ENCODE measurements at regions not wholly inside any gene's neighbourhood (a gene's known extent, or its start where the extent isn't known, plus 50 kb on each side); places are given as distances from the start of the nearest gene placed in this dataset.

DNA sequence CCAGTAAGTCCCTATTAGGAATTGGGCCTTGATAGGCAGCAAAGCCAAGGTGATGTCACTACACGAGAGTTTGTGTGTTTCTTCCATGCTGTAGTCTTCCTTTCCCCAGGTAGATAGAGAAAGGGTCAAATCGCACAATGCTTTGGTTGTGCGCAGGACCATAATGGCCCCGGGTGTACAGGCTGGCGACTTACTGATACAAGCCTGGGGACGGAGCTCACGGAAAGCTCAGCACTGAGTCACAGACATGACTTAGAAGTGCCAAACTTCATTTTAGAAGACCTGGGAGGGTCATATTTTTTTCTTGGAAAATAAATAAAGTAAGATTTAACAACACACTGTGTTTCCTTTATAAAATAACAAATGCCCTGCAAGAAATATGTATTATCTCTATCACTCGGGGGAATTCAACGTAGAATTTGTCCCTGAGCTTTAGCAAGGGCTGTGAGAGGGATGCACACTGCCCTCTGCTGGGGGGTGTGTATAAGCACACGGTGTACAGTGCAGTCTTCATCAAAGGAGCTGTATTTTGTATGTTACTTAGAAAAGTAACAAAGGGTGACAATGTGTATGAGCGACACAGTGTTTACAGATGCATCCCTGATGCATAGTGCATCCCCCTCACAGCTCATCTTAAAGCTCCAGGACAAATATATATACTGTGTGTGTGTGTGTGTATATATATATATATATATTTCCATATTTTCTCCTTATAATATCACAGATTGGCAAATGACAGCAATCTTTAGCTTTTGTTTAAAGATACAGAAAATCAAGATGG, 254.5 kb upstream of the VEGFC start:
- intact Hi-C loops (cut with micrococcal nuclease) = loop anchor here (1.0 kb wide), 2 partner anchors 257 to 670 kb away; no protein-coding TSS in a partner anchor

GRCh38 chr4:177047851-177048174, 255.1 kb upstream of the VEGFC start:
- intact Hi-C loops (cut with micrococcal nuclease) = loop anchor here (1.0 kb wide), 2 partner anchors 258 to 671 kb away; no protein-coding TSS in a partner anchor

DNA sequence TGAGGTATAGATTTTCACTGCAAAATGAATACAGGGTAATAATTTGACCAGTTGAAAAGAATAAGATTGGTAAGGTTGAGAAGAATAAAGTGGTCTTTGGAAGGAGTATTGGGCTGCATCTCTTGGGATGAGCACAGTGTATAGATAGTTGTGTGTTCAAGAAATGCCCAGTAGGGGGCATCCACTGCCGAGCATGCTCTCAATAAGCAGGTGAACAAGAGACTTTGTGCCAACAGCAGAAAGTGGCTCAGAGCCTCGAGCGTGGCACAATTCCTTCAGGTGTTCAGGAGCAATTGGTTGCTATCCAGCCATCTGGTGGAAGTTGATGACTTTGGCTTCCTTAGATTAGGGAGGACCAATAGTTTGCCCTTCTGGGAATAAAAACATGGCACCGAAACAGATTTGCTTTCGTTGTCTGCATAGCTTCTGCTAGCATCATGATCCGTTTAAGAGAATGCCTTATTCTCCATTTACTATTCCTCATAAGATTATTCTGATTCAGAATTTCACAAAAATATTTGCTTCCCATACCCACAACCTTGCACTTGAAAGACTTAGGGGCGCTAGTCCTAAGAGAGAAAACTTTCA, 258.1 kb upstream of the NEIL3 start:
- intact Hi-C loops (cut with micrococcal nuclease) = loop anchor here (2.0 to 5.0 kb wide), 3 partner anchors 201 to 495 kb away; no protein-coding TSS in a partner anchor

GRCh38 chr4:177052211-177052934, 257.3 kb upstream of the NEIL3 start:
- intact Hi-C loops (cut with micrococcal nuclease) = loop anchor here (2.0 to 5.0 kb wide), 2 partner anchors 200 to 286 kb away; no protein-coding TSS in a partner anchor

DNA sequence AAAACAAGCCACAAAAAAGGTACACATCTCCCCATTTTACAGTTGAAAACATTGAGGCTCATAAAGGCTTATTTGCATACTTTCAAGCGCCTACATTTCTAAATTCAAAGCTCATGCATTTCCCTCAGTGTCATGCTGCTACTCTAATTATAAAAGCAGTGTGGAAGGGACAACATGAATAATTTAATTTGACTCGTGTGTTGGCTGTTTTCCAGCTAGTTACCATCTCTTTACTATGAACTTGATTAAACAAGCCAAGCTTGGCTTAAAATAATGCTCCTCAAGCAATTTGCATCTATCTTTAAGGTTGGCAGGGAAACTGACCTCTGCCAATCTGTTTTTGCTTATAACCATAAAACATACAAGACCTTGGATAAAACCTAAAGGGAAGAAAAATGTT, 252.5 kb upstream of the NEIL3 start:
- intact Hi-C loops (cut with micrococcal nuclease) = no loop called here

DNA sequence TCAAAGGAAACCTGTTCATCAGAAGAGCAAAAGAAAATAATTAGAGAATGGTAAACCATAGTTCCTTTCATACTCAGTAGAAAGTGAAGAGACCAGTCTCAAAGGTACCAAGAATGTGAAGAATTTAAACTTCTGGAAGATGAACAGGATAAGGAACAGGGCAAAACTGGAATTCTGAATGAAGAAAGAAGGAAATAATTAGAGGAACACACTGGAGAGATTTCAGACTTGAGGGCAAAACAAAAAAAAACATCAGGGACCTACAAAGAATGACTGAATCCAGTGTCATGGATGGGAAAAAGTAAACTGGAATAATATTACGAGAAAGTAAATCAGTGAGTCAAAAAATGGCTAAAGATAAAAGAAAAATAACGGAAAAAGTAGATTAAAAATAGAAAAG, 245.6 kb upstream of the NEIL3 start:
- intact Hi-C loops (cut with micrococcal nuclease) = no loop called here

- intact Hi-C loops (cut with micrococcal nuclease) = no loop called here
Measured at GRCh38 chr4:177064729-177065394, 244.8 kb upstream of the NEIL3 start.

DNA sequence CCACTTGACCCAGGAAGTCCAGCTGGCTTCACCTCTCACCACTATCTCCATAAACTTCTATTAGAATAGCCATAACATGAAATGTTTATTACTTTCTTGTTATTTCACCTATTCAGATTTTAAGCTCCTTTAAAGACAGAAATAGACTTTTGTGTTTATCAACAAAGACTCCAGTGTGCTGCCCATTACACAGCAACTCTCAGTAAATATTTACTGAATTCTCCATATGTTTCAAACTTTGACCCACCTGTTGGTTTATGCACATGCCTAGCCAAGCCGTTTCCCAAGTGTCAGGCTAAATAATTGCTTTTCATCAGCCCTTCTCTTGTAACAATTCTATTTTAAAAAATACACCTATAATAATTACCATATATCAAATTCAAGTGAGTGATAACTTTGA, 242.9 kb upstream of the NEIL3 start:
- intact Hi-C loops (cut with micrococcal nuclease) = no loop called here

GRCh38 chr4:177070533-177071058, 239.1 kb upstream of the NEIL3 start:
- intact Hi-C loops (cut with micrococcal nuclease) = no loop called here

DNA sequence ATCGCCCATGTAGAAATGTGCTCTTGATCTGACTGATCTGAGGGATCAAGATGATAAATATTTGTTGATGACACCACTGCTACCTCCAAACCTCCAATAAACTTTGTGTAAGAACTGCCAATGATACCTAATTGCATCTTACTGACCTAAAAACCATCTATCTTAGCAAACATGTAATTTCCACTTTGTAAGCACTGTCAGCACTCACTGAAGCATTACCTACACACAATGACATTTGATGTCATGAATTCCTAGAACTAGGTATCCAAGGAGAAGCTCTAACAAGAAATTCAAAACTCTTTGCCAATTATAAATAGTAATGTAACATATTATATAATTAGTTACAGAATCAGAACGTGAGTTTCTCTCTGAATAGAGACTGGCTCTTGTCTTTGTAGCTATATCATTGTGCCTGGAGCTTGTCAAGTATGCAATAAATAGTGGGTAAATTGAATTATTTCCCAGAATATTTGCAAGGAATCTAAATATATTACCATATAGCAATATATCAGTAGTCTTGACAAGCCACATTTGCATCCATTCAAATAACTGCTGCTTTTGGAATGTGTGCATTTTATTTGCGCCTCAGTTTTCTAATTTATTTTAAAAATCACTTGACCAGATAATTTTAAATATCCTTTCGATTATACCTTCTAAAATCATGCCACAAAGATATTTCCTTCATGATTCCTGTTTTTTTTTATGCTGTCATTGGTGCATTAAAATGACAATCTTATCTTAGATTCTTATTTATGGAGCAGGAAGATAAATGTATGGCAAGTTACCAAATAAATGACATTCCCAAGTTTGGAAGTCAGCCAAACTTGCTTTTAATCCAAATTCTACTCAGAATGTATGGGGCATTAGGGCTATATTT, 232.3 kb upstream of the NEIL3 start:
- intact Hi-C loops (cut with micrococcal nuclease) = no loop called here

DNA sequence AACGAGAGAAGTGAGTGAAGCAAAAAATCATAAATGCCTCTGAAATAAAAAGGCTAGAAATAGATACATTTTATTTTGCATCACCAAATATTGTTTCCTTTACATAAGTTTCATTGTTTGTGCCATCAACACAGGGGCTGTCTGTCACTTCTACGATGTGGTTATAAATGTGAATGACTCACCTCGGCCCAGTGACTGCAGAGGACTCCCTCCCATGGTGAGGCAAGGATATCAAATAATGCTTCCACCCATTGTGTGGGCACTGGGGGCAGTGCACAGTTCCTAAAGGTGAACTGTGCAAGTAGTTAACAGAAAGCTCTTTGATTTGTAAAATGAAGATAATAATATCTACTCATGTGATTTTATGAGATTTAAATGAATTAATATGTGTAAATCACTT, 230.3 kb upstream of the NEIL3 start:
- intact Hi-C loops (cut with micrococcal nuclease) = no loop called here

DNA sequence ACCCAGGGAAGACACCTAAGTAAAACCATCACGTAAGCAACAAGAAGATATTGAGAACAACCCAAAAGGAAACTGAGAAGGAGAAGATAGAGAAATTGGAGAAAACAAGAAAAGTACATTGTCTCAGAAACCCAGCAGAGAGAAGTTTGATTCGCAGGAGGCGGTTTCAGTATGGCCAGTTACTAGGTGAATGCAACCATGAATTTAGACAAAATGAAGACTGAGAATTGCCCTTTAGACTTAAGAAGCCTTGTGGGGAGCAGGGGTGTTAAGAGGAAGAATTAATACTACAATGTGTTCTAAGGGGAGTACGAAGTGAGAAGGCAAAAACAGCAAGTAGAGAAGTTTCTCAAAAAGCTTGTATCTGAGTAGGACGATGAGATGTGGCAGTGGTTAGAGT, 229.3 kb upstream of the NEIL3 start:
- intact Hi-C loops (cut with micrococcal nuclease) = no loop called here

GRCh38 chr4:177087060-177087459, 222.6 kb upstream of the NEIL3 start:
- intact Hi-C loops (cut with micrococcal nuclease) = no loop called here

GRCh38 chr4:177087499-177087898, 222.2 kb upstream of the NEIL3 start:
- intact Hi-C loops (cut with micrococcal nuclease) = no loop called here

- intact Hi-C loops (cut with micrococcal nuclease) = no loop called here
Measured at GRCh38 chr4:177091515-177091914, 218.2 kb upstream of the NEIL3 start.

DNA sequence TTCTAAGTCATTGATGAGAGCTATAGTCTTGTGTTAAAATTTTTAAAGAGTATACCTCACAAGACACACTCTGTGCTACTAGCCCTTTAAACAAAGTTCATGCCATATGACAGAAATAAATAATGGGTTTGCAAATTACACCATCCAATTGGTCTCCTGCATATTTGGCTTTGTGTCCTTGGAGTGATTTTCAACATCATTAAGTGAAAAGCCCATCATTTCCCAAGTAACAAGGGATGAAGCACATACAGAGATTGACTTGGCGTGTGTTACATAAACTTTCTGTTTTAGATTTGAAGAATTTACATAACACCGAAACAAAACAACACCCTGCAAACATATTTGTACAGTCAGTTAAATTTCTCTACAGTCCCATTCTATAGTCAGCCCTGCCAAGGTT, 216.9 kb upstream of the NEIL3 start:
- intact Hi-C loops (cut with micrococcal nuclease) = no loop called here

DNA sequence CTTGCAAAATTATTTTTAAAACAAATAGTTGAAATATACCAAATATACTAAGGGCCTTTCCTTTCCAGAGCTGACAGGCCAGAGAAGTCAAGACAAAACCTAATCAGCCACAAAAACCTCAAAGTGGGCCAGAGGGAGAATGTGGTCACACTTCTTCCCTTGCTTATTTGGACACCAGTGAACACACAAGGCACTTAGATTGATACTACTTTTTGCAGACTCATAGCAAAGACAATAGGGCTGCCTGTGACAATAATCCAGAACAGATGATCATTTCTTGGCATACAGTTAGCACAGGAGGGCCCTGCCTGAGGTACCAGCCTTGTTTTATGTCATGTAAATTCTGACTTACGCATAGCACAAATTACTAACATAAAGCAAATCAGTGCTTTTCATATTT, 215.7 kb upstream of the NEIL3 start:
- intact Hi-C loops (cut with micrococcal nuclease) = no loop called here

DNA sequence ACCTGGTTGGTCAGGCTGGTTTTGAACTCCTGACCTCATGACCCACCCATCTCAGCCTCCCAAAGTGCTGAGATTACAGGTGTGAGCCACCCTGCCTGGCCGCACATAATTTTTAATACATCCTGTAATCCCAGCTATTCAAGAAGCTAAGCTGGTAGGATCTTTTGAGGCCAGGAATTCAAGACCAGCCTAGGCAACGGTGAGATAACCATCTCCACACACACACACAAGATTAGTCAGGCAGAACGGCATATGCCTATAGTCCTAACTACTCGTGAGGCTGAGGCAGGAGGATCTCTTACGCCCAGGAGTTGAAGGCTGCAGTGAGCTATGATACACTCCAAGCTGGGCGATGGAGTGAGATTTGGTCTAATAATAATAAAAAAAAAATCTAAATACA, 212.4 kb upstream of the NEIL3 start:
- intact Hi-C loops (cut with micrococcal nuclease) = no loop called here

DNA sequence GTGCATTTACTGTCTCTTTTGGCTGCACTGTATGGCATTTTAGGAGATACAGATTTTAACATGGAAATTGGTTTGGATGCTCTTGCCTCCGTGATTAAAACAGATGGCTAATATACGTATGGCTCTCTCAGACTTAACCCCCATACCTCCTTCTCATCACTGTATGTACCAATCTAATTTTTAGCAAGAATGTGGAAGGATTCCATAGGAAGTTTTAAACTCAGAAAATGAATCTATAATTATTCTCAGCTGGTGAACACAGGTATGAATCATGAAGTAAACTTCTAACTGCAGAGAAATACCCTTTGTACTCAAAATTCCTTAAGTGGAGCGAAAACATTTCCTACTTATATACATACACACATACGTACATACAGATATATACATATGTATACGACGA, 210.5 kb upstream of the NEIL3 start:
- intact Hi-C loops (cut with micrococcal nuclease) = no loop called here

GRCh38 chr4:177100307-177100706, 209.4 kb upstream of the NEIL3 start:
- intact Hi-C loops (cut with micrococcal nuclease) = no loop called here

DNA sequence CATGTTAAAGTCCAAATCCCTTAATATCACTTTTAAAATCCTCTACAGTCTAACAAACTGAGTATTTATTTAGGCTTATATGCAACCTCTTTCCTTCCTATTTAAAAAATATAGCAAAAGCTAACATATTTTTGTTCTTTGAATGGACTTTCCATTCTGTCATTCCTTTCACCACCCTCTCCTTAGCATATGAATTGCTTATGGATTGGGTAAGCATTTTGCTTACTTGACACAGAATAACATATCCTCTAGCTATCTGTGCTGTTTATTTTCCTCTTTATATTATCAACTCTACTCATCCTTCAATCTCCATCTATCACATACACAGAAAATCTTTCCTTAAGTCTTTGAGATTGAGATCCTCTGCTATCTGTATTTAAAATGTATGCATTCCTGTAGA, 206.1 kb upstream of the NEIL3 start:
- intact Hi-C loops (cut with micrococcal nuclease) = no loop called here

All from T-helper 2 cell treated with Interferon-gamma antibody and Interleukin-4, amounts not matched to agents 100 ng/mL and 5 ng/mL, for 36 hours (primary cell).